ENCODE measurements at regions not wholly inside any gene's neighbourhood (a gene's known extent, or its start where the extent isn't known, plus 50 kb on each side); places are given as distances from the start of the nearest gene placed in this dataset.
"Not testable (repeated sequence)": the region's sequence is repeated elsewhere in the genome, so short reads cannot be mapped to it uniquely, and the experiment has no call there.

- peak in 1 of 8 experiments; percentile 92 for ATAC-seq (replicated peaks in 6 of 8)
- H3K4me1 ChIP-seq (replicated peaks in 1 of 2); H3K4me3 ChIP-seq; in situ Hi-C loops (cut with MboI; ENCODE audit: low pct_unique_long_range_greater_than_20kb in 2 of 9, low sequenced_read_pairs in 9 of 9, unreplicated experiment in 9 of 9); H3K27ac ChIP-seq: not testable (repeated sequence)
- WGBS, 10 experiments, result 0% methylated on average over 1 of the region's 1 CpG; no CpG with 5 or more reads in 9 of the 10 experiments
Observed at GRCh38 chr9:39018107-39018506, 269.9 kb downstream of the CNTNAP3 start.

DNA sequence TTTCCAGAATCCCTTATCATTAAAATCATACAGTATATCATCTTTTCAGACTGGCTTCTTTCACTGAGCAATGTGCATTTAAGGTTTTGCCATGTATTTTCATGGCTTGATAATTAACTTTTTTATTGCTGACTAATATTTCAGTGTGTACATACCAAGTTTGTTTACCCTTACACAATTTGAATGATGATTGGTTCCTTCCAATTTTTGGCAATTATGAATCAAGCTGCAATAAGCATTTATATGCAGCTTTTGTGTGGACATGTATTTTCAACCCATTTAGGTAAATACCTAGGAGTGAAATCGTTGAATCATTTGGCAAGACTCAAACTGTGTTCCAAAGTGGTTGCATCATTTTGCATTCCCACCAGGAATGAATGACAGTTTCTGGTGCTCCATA lies 272.8 kb downstream of the CNTNAP3 start:
- no CpG with 5 or more reads among the region's 1 CpG for WGBS, 10 experiments

DNA sequence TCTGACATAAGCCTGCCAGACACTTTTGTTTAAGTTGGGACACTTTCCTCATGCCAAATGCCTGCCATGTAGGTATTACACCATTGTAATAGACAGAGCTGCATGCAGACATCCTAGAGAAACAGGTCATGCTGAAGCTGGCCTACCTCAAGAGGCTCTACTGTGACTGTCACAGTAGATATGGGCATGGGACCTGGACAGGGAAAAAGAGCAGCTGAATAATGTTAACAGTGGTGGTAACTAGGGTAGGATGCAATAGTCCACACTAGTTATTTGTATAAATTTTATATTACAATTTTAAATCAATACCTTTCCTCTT lies 273.2 kb downstream of the CNTNAP3 start:
- H3K4me1 ChIP-seq (replicated peaks in 1 of 2); in situ Hi-C loops (cut with MboI; ENCODE audit: low pct_unique_long_range_greater_than_20kb in 2 of 9, low sequenced_read_pairs in 9 of 9, unreplicated experiment in 9 of 9); ATAC-seq (replicated peaks in 6 of 8); H3K4me3 ChIP-seq; H3K27ac ChIP-seq: not testable (repeated sequence)

More for the DNA sequence above, 272.8 kb downstream of the CNTNAP3 start:
- in situ Hi-C loops (cut with MboI; ENCODE audit: low pct_unique_long_range_greater_than_20kb in 2 of 9, low sequenced_read_pairs in 9 of 9, unreplicated experiment in 9 of 9); H3K4me3 ChIP-seq; H3K27ac ChIP-seq; ATAC-seq (replicated peaks in 6 of 8); H3K4me1 ChIP-seq (replicated peaks in 1 of 2): not testable (repeated sequence)

- whole genome bisulfite sequencing, 10 experiments, result 20 to 80% methylated on average over 1 of the region's 6 CpGs; no CpG with 5 or more reads in 8 of the 10 experiments
- H3K4me3 ChIP-seq; H3K4me1 ChIP-seq (replicated peaks in 1 of 2); H3K27ac ChIP-seq; ATAC-seq (replicated peaks in 6 of 8); in situ Hi-C loops (cut with MboI; ENCODE audit: low pct_unique_long_range_greater_than_20kb in 2 of 9, low sequenced_read_pairs in 9 of 9, unreplicated experiment in 9 of 9): not testable (repeated sequence)
Observed at GRCh38 chr9:39014096-39014804, 273.7 kb downstream of the CNTNAP3 start.

- H3K27ac ChIP-seq; H3K4me1 ChIP-seq (replicated peaks in 1 of 2); ATAC-seq (replicated peaks in 6 of 8); H3K4me3 ChIP-seq; in situ Hi-C loops (cut with MboI; ENCODE audit: low pct_unique_long_range_greater_than_20kb in 2 of 9, low sequenced_read_pairs in 9 of 9, unreplicated experiment in 9 of 9): not testable (repeated sequence)
- 17 to 100% (median 67%) methylated on average over 1 of the region's 4 CpGs; no CpG with 5 or more reads in 6 of the 10 experiments for WGBS, 10 experiments
Observed at GRCh38 chr9:39009743-39010142, 278.2 kb downstream of the CNTNAP3 start.

DNA sequence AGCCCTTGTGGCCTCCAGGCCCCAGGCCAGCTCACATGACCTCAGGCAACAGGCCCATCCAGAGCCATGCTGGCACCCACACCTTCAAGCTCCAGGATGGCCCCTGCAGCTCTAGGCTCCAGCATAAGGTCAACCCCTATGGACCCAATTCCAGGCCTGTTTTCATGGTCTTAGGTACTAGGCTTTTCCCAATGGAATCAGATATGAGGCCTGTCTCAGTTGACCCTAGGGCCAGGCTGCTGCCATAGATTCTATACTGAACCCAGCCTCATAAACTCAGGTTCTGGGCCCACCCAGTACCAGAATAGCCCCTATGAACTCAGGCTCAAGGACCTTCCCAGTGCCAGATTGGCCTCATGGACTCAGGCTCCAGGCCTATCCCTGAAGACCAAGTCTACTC lies 278.6 kb downstream of the CNTNAP3 start:
- H3K4me1 ChIP-seq (replicated peaks in 1 of 2); in situ Hi-C loops (cut with MboI; ENCODE audit: low pct_unique_long_range_greater_than_20kb in 2 of 9, low sequenced_read_pairs in 9 of 9, unreplicated experiment in 9 of 9); H3K27ac ChIP-seq; H3K4me3 ChIP-seq; ATAC-seq (replicated peaks in 6 of 8): not testable (repeated sequence)

DNA sequence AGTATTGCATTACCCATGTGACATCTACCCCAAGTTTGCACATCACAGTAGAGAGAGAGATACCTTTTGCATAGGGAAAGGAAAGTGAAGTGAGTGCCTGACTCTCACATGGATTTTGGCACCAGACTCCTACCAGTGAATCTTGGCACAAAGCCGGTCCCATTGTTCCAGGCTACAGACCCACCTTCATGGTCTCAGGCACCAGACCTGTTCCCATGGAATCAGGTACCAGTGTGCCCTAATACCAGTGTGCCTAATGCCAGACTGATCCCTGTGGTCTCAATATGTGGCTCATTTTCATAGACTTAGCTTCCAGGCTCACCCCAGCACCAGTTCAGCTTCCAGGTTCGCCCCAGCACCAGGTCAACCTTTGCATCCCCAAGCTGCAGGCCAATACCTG lies 279.1 kb downstream of the CNTNAP3 start:
- H3K27ac ChIP-seq; H3K4me1 ChIP-seq (replicated peaks in 1 of 2); H3K4me3 ChIP-seq; ATAC-seq (replicated peaks in 6 of 8); in situ Hi-C loops (cut with MboI; ENCODE audit: low pct_unique_long_range_greater_than_20kb in 2 of 9, low sequenced_read_pairs in 9 of 9, unreplicated experiment in 9 of 9): not testable (repeated sequence)
- WGBS, 10 experiments, result 43 to 100% (median 60%) methylated on average over 1 of the region's 2 CpGs; no CpG with 5 or more reads in 6 of the 10 experiments

DNA sequence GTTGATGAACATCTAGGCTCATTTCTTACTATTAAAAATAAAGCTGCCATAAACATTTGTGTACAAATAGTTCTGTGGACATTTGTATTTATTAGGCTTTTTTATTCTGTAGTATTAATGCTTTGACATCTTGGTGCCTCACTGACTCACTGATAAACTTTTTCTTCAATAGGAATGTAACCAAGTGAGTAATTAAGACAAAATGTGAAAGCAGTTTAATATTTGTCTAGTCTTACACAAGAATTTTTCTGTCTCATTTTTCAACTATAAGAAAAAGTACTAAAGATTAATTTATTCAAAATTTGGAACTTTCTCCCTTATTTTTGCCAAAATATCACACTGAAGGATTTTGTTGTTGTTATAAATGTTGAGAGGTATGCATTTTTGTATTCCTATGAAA lies 282.2 kb downstream of the CNTNAP3 start:
- H3K4me1 ChIP-seq (replicated peaks in 1 of 2); H3K4me3 ChIP-seq; in situ Hi-C loops (cut with MboI; ENCODE audit: low pct_unique_long_range_greater_than_20kb in 2 of 9, low sequenced_read_pairs in 9 of 9, unreplicated experiment in 9 of 9); ATAC-seq (replicated peaks in 6 of 8); H3K27ac ChIP-seq: not testable (repeated sequence)

GRCh38 chr9:39001085-39001593 lies 281.2 kb upstream of the FAM240B start:
- in situ Hi-C loops (cut with MboI; ENCODE audit: low pct_unique_long_range_greater_than_20kb in 2 of 9, low sequenced_read_pairs in 9 of 9, unreplicated experiment in 9 of 9); H3K4me1 ChIP-seq (replicated peaks in 1 of 2); H3K4me3 ChIP-seq; H3K27ac ChIP-seq; ATAC-seq (replicated peaks in 6 of 8): not testable (repeated sequence)
- 37 to 100% (median 56%) methylated on average over 2 to 6 of the region's 14 CpGs; no CpG with 5 or more reads in 6 of the 10 experiments for WGBS, 10 experiments

- H3K27ac ChIP-seq; in situ Hi-C loops (cut with MboI; ENCODE audit: low pct_unique_long_range_greater_than_20kb in 2 of 9, low sequenced_read_pairs in 9 of 9, unreplicated experiment in 9 of 9); ATAC-seq (replicated peaks in 6 of 8); H3K4me1 ChIP-seq (replicated peaks in 1 of 2); H3K4me3 ChIP-seq: not testable (repeated sequence)
- WGBS, 10 experiments, result 0 to 80% (median 26%) methylated on average over 1 to 4 of the region's 7 CpGs; no CpG with 5 or more reads in 2 of the 10 experiments
Observed at GRCh38 chr9:38999277-38999676, 279.3 kb upstream of the FAM240B start.

GRCh38 chr9:38993690-38994089 lies 273.8 kb upstream of the FAM240B start:
- H3K27ac ChIP-seq; in situ Hi-C loops (cut with MboI; ENCODE audit: low pct_unique_long_range_greater_than_20kb in 2 of 9, low sequenced_read_pairs in 9 of 9, unreplicated experiment in 9 of 9); H3K4me3 ChIP-seq; ATAC-seq (replicated peaks in 6 of 8); H3K4me1 ChIP-seq (replicated peaks in 1 of 2): not testable (repeated sequence)
- no CpG with 5 or more reads among the region's 4 CpGs for whole genome bisulfite sequencing, 10 experiments

- 44% methylated on average over 3 of the region's 11 CpGs; no CpG with 5 or more reads in 9 of the 10 experiments for WGBS, 10 experiments
- H3K4me3 ChIP-seq; ATAC-seq (replicated peaks in 6 of 8); H3K4me1 ChIP-seq (replicated peaks in 1 of 2); in situ Hi-C loops (cut with MboI; ENCODE audit: low pct_unique_long_range_greater_than_20kb in 2 of 9, low sequenced_read_pairs in 9 of 9, unreplicated experiment in 9 of 9); H3K27ac ChIP-seq: not testable (repeated sequence)
Observed at GRCh38 chr9:38993156-38993555, 273.2 kb upstream of the FAM240B start.

DNA sequence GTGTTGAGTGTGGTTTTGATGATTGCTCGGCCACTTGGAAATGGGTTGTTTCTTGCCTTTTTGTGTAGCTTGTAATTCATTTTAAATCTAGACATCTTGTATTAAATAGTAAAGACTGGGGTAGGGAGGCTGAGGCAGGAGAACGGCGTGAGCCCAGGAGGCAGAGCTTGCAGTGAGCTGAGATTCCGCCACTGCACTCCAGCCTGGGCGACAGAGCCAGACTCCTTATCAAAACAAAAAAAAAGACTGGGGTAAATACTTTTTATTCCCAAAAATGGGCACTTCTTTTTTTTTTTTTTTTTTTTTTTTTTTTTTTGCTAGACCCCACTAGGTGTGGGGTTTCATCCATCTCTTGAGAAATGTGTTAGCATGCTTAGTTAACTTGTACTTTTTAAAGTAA lies 258.8 kb upstream of the FAM240B start:
- no CpG with 5 or more reads among the region's 5 CpGs for WGBS, 10 experiments
- H3K27ac ChIP-seq; ATAC-seq (replicated peaks in 6 of 8); in situ Hi-C loops (cut with MboI; ENCODE audit: low pct_unique_long_range_greater_than_20kb in 2 of 9, low sequenced_read_pairs in 9 of 9, unreplicated experiment in 9 of 9); H3K4me1 ChIP-seq (replicated peaks in 1 of 2); H3K4me3 ChIP-seq: not testable (repeated sequence)

DNA sequence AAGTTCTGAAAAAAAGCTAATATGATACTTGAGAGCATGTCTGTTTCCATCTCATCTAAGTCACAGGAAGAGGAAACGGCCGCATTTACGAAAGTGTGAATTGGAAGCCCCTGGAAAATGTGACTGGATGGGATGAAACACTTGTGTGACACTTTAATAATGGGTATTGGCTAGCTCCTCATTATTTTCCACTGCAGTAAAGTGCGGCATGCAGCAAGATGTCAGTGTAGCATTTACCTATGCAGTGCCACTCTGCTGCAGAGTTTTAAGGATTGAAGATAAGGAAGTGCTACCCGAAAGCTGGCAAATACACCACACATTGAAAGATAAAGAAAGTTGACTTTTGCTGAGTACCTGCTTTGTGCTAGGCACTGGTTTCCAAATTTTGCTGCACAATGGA lies 249.5 kb upstream of the FAM240B start:
- H3K4me3 ChIP-seq; H3K4me1 ChIP-seq (replicated peaks in 1 of 2); in situ Hi-C loops (cut with MboI; ENCODE audit: low pct_unique_long_range_greater_than_20kb in 2 of 9, low sequenced_read_pairs in 9 of 9, unreplicated experiment in 9 of 9); ATAC-seq (replicated peaks in 6 of 8); H3K27ac ChIP-seq: not testable (repeated sequence)
- no CpG with 5 or more reads among the region's 5 CpGs for WGBS, 10 experiments
